Stimulated activated CD8-positive, alpha-beta memory T cell treated with anti-CD3 and anti-CD28 coated beads, Interleukin-15, amount 100 ng/mL, for 4 hours (primary cell): ENCODE measurements at regions not wholly inside any gene's neighbourhood (a gene's known extent, or its start where the extent isn't known, plus 50 kb on each side); places are given as distances from the start of the nearest gene placed in this dataset.
"Not testable (repeated sequence)": the region's sequence is repeated elsewhere in the genome, so short reads cannot be mapped to it uniquely, and the experiment has no call there.

Experiments
- DNase-seq, 2 donors: peaks; one replicate each; pipeline ENCODE4 v3.0.0-alpha.2; 2020; ENCODE audit warnings: low read depth in 2 of 2

GRCh38 chr2:176569574-176569973 is 300.3 kb downstream of the MTX2 start:
- DNase-seq, result no peak

DNA sequence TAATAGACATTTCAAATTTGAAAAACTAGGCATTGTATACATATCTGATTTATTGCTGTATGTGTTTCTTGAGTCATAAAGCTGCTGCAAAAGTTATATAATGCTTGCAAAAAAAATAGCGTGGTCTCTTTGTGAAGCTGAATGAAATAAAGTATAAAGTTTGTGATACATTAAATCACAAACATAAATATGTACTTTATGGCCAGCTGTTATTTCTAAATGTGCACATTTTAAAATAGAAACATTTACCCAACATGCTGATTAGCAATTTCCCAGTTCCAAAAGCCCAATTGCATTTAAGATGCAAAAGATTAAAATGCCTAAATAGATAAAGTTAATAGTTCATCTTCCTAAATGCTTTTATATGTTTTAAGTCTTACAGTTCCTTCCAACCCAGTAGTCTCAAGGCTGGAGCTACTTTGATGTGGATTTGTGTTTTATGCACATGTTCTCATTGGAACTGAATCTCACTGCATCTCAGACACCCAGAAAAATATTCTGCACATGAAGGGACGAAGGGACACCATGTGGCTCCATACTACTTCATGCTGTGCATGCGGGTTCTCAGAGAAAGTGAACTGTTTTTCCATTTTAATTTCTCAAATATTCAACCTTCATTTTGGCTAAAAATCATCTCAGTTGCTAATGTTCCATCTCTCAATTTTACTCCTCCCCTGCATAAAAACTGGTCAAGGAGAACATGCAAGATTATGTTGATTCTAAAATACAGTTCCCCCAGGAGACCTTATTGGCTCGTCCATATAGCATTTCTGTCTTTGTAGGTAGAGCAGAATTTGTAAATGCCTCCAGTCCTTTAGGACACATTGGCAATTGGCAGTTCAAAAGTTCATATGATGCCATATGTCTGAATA is 304.6 kb downstream of the MTX2 start:
- no peak for DNase-seq

DNA sequence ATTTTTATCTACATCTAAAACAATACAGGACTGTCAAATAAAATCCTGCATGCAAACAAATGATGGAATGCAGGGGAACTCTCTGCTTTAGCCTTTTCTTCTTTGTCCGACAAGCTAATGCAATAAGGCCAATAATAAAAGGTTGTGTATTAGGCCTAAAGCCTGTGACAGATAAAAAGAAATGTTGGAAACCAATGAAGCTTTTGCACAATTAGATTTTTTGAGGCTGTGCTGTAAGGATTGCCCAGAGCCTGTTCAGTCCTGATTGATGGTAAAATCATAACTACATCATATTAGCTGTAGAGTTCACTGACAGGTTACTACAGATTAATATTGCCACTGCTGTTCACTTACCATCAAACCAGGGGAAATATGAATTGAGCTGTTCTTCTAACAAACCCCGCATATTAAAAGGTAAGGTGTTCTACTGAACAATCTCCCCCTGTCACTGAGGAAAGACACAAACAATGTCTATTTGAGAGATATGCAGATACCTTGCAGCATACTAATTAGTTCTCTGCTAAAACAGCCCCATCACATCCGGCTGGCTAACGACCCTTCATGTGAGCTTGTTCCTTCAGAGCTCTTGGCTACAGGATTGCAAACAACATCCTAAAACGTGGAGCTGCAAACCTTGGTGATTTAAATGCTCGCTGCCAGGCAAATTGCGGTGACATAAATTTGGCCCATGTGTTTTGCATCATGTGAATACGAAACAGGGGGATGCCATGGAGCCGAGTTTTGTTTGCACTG is 305.4 kb downstream of the MTX2 start:
- no peak for DNase-seq

DNA sequence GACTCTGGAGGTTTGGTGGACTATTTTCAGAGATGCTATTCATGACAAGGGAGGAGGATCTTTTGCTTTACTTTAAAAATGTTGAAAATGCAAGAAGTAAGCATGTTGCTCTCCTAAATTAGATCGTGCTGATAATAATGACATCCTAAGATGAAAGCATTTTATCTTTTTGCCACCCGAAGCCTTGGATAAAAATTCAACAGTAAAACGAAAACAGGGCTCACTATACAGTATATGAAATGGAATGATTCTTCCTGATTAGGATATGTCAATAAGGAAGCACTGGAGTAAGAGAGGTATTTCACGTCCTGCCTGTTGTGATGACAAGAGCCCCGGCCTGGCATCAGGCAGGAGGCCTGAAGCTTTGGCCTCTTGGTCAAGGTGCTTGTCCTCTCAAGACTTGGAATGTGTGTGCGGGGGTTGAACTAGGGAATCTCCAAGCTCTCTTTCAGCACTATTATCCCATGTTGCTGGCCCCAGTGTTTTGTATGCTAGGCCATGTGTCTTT is 306.0 kb downstream of the MTX2 start:
- DNase-seq, result no peak

- DNase-seq, result no peak
Observed at GRCh38 chr2:176577054-176577453, 307.8 kb downstream of the MTX2 start.

DNA sequence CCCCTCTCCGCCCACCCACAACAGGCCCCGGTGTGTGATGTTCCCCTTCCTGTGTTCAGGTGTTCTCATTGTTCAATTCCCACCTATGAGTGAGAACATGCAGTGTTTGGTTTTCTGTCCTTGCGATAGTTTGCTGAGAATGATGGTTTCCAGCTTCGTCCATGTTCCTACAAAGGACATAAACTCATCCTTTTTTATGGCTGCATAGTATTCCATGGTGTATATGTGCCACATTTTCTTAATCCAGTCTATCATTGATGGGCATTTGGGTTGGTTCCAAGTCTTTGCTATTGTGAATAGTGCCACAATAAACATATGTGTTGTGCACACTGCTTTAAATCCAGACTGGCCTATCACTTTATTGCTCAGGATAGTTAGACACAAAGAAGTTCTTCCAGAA is 309.1 kb downstream of the MTX2 start:
- not testable (repeated sequence) for DNase-seq

- DNase-seq, result no peak
Observed at GRCh38 chr2:176579608-176580007, 310.4 kb downstream of the MTX2 start.

DNA sequence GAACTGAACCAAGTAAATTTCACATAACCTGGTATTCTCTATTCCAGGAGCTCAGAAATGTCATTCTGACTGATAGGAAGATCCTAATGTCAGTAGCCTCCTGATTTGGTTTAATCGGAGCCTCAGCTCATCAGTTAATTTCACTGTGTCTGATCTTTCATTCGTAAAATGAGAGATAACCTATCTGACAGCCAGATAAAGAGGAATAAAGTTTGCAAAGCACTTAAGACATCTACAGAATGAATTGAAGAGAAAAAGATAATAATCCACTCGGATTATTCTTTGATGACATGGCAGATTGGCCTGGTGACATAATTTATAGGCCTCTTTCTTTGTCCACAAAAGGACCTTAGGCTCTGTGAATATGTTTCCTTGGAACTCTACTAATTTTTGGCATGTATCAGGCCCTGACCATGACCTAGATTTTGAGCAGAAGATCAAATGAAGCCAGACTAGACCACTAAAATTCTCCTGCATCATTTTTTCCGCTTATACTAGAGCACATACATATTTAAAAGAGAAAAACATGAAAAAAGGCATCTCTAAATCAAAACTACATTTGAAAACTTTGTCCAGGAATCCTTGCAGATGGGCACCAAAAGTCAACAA is 312.4 kb downstream of the MTX2 start:
- DNase-seq, result no peak

DNA sequence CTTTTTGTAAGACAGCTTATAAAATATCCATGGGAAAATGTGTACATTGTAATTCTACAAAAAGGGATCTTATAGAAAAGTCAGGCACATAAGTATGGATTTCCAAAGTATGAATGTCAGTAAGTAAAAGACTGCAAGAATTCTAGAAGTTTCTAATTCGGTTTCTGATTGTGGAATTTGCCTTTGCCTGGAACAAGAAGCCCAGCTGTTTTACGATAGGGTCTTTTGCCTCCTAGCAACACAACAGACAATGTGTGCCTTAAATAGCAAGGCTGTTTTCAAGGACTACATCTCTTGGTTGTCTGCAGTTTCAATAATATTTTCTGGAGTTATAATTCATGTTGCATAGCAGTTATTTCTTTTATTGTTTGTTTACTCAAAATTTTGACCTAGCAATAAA is 312.9 kb downstream of the MTX2 start:
- DNase-seq, result no peak

GRCh38 chr2:176582990-176583481 is 313.8 kb downstream of the MTX2 start:
- no peak for DNase-seq

DNA sequence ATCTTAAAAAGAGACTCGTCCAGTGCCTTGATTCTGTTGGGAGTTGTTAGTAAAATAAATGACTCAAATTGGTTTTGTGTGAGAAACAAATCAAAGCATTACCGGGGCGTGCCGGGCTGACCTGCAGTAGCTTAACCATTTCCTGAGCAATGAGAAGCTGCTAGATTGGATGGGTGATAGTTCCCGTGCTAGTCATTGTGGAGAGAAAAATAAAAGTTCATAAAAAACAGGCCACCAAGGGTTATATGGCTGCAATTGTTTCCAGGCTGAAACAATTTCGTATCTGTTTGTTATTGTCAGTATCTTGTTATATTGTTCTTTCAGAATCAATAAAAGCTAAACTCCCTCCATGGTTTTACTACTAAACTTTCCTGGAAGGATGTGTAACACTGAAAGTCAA is 314.4 kb downstream of the MTX2 start:
- no peak for DNase-seq

DNA sequence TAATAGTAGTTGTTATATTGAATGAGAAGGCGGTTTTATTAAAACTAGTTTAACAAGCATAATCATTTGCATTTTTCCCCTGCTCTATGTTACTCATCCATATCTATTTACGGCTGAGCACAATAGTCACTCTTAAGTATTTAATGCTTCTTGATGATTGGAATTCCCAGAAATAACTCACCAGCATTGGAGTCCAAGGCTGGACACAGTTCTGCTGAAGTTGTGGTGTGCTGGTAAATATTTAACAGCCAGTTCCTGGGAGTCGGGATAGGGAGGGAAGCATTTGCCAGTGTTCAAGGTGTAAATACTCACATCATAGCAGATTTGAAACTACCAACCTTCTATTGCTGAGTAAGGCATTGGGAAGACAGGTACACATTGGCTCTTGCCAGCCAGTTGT is 315.1 kb downstream of the MTX2 start:
- no peak for DNase-seq

GRCh38 chr2:176585291-176585690 is 316.0 kb downstream of the MTX2 start:
- no peak for DNase-seq

DNA sequence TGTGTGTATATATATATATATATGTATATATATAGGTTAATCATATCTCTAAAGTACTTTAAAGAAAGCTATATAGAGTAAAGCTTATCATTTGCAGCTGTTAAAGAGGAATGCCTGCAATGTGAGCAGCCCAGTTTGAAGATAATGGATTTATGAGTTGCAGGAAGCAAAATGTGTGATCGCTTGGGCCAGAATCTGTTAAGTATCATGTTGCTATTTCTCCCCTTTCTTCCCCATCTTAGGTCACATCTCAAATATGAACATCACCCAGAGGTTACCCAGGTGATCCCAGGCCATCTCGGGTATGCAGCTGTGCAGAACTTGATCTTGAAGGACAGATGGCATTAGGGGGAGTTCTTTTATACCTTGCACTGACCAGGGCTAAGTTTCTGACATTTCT is 316.5 kb downstream of the MTX2 start:
- DNase-seq, result no peak

DNA sequence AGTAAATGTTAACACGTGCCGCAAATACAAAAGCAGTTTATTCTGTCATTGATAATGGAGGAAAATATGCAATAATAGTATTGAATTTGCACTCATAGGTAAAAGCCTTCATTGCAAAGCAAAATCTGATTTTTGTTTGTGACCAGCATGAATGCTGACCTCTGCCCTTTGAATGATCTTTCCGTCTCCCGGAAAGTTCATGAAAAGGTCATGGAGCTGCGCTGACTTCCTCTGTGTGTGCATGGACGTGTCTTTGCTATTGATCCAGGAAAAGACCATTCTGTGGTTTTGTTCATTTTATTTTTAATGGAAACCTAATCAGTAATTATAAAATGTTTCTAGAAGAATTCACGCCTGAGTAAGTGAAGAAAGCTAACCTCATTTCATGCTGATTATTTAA is 320.0 kb downstream of the MTX2 start:
- DNase-seq, result no peak

- no peak for DNase-seq
Observed at GRCh38 chr2:176589825-176590440, 320.7 kb downstream of the MTX2 start.

GRCh38 chr2:176592216-176592615 is 323.0 kb downstream of the MTX2 start:
- no peak for DNase-seq

GRCh38 chr2:176595986-176596385 is 326.7 kb downstream of the MTX2 start:
- no peak for DNase-seq

DNA sequence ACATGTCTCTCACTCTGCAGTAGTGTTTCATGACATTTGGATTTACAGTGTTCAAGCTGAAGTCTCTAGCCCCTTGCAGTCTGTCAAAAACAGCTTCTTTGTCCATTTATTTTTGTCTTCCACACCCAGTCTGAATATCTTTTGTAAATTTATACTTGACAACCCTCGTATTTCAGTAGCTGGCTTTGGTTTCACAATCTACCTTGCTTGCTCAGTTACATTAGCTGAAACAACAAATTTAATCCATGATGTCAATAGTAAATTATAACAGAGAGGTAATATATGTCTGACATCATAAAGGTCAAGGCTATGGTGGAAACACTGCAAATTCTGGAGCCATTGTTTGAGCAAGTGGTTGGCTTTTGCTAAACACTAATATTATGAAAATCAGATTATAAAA is 328.7 kb downstream of the MTX2 start:
- no peak for DNase-seq

DNA sequence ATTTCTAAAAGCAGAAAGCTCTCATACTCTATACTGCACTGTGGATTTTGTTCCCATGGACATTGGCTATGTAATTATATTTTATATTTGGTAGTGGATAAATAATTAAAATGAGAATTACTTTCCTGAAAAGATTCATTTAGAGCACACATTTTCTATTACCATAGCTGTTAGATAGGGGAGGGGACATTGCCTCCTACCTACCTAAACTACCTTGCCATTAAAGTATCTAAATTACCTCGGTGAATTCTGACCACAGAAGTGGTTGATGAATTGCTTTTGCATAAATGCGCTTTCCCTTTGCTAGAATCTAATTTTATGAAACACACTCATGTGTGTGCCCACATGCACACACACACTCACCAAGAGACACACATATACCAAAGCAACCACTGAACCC is 329.1 kb downstream of the MTX2 start:
- no peak for DNase-seq

DNA sequence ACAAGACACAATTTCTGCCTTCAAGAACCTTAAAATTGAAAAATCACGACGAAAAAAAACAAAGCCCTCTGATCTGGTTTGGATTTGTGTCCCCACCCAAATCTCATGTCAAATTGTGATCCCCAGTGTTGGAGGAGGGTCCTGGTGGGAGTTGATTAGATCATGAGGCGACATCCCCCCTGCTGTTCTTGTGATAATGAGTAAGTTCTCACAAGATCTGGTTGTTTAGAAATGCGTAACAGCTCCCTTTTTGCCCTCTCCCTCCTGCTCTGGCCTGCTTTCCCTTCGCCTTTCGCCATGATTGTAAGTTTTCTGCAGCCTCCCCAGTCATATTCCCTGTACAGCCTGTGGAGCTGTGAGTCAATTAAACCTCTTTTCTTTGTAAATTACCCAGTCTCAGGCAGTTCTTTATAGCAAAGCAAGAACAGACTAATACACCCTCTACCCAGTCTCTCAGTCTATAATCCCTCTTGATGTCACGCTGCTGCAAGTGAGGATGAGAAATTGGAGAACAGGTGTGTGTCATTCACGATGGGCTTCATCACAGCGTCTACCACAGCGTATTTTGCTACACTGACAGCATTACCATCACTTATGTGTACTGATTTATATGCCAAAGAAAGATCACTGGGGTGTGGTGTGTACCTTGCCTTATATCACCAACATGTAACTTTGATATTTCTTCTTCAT is 330.7 kb downstream of the MTX2 start:
- DNase-seq, result no peak
